ENCODE measurements at regions not wholly inside any gene's neighbourhood (a gene's known extent, or its start where the extent isn't known, plus 50 kb on each side); places are given as distances from the start of the nearest gene placed in this dataset.
A peak's percentile ranks its signal among the peaks of the same experiment; 100 is the strongest.

GRCh38 chr12:65637150-65637549, 187.1 kb upstream of the HMGA2 start:
- H3K4me3 ChIP-seq (ENCODE audit: low read depth, poor library complexity, severe bottlenecking): no peak overlapping the region
- TF ChIP-seq CTCF (IDR thresholded peaks at IDR 0.05): no peak
- no peak for TF ChIP-seq POLR2A (IDR thresholded peaks at IDR 0.05)
- DNase-seq (ENCODE audit: low spot score in 2 of 2): no peak
- intact Hi-C loops (cut with DNase I; ENCODE audit: low total_unique reads): no loop called here
- WGBS, 2 donors: 93 to 95% methylated on average over 2 of the region's 2 CpGs

- intact Hi-C loops (cut with DNase I; ENCODE audit: low total_unique reads): no loop called here
- no peak for DNase-seq (ENCODE audit: low spot score in 2 of 2)
- TF ChIP-seq CTCF (IDR thresholded peaks at IDR 0.05): no peak
- no peak for TF ChIP-seq POLR2A (IDR thresholded peaks at IDR 0.05)
- WGBS, 2 donors: 70 to 79% methylated on average over 5 of the region's 5 CpGs
- no peak overlapping the region for H3K4me3 ChIP-seq (ENCODE audit: low read depth, poor library complexity, severe bottlenecking)
Observed at GRCh38 chr12:65637774-65638173, 186.5 kb upstream of the HMGA2 start.

- DNase-seq (ENCODE audit: low spot score in 2 of 2): no peak
- intact Hi-C loops (cut with DNase I; ENCODE audit: low total_unique reads): no loop called here
- TF ChIP-seq CTCF (IDR thresholded peaks at IDR 0.05): no peak
- no peak for TF ChIP-seq POLR2A (IDR thresholded peaks at IDR 0.05)
- no peak overlapping the region for H3K4me3 ChIP-seq (ENCODE audit: low read depth, poor library complexity, severe bottlenecking)
Observed at GRCh38 chr12:65638324-65638723, 186.0 kb upstream of the HMGA2 start.

- TF ChIP-seq POLR2A (IDR thresholded peaks at IDR 0.05): no peak
- no peak for TF ChIP-seq CTCF (IDR thresholded peaks at IDR 0.05)
- DNase-seq (ENCODE audit: low spot score in 2 of 2): peak in 1 of 2 donors; percentile 68
- intact Hi-C loops (cut with DNase I; ENCODE audit: low total_unique reads): no loop called here
- H3K4me3 ChIP-seq (ENCODE audit: low read depth, poor library complexity, severe bottlenecking): no peak overlapping the region
- 66 to 69% methylated on average over 3 of the region's 3 CpGs for WGBS, 2 donors
Observed at GRCh38 chr12:65640489-65640901, 183.8 kb upstream of the HMGA2 start.

GRCh38 chr12:65642061-65642661, 182.1 kb upstream of the HMGA2 start:
- H3K4me3 ChIP-seq (ENCODE audit: low read depth, poor library complexity, severe bottlenecking): no peak overlapping the region

More at GRCh38 chr12:65642061-65642661, 182.1 kb upstream of the HMGA2 start:
- DNase-seq (ENCODE audit: low spot score in 2 of 2): no peak
- TF ChIP-seq POLR2A (IDR thresholded peaks at IDR 0.05) (no peak), CTCF (IDR thresholded peaks at IDR 0.05) (no peak)
- WGBS, 2 donors: 89 to 93% methylated on average over 5 of the region's 5 CpGs
- intact Hi-C loops (cut with DNase I; ENCODE audit: low total_unique reads): no loop called here
